B cell (primary cell): ENCODE measurements at regions not wholly inside any gene's neighbourhood (a gene's known extent, or its start where the extent isn't known, plus 50 kb on each side); places are given as distances from the start of the nearest gene placed in this dataset.

ENCODE experiments used
- ATAC-seq: fragments of 200-7000 bp; cut with Tn5 transposase; one replicate; pipeline ENCODE4 v1.10.0; 2021; ENCODE audit warnings: low read depth, mild to moderate bottlenecking, moderate number of reproducible peaks, moderate library complexity
- CTCF ChIA-PET: fragments of 350-600 bp; sonication (Branson Sonifier 250); formaldehyde crosslinking; loops from one replicate; lab custom pipeline; 2021; ENCODE audit warnings: antibody characterized with exemption, inconsistent platforms; lab: Charles Lee
- POLR2A ChIA-PET: fragments of 350-600 bp; sonication (Branson Sonifier 250); formaldehyde crosslinking; loops from one replicate; lab custom pipeline; 2021; ENCODE audit warnings: antibody characterized with exemption; lab: Charles Lee
- DNase-seq: peaks from one replicate; pipeline ENCODE4 v3.0.0; 2013
- H2AFZ ChIP-seq: 2 replicates; pipeline ENCODE4 v1.6.1; 2012; ENCODE audit warnings: mild to moderate bottlenecking, low read depth, low read length; ENCODE audit not compliant: insufficient read depth, poor library complexity, severe bottlenecking
- H3K27ac ChIP-seq, 2 donors: 1 replicate in 1 of 2; 2 replicates in 1 of 2; pipeline ENCODE4 v1.5.1; 2012 to 2013; ENCODE audit warnings: low read length in 2 of 2, mild to moderate bottlenecking in 2 of 2, moderate library complexity in 1 of 2
- H3K27me3 ChIP-seq, 4 experiments: fragments of 200-600 bp in 1 of 4; sonication (generic) in 1 of 4; replicated peaks in 1 of 4; 1 replicate in 2 of 4; 2 replicates in 2 of 4; pipeline versions ENCODE4 v1.6.1 to v1.7.0; 2013 to 2016; ENCODE audit warnings: low read length in 3 of 4, mild to moderate bottlenecking in 2 of 4, mixed read lengths in 1 of 4, moderate library complexity in 1 of 4; ENCODE audit not compliant: insufficient read depth in 4 of 4, control insufficient read depth in 3 of 4; ENCODE audit errors: control extremely low read depth in 1 of 4
- H3K36me3 ChIP-seq, 2 experiments: replicated peaks in 1 of 2; 1 replicate in 1 of 2; 2 replicates in 1 of 2; pipeline versions ENCODE4 v1.6.1 to v1.7.1; 2013; ENCODE audit warnings: low read length in 1 of 2; ENCODE audit not compliant: insufficient read depth in 2 of 2, control insufficient read depth in 1 of 2; ENCODE audit errors: control extremely low read depth in 1 of 2, extremely low read depth in 1 of 2
- H3K4me1 ChIP-seq, 2 donors: fragments of 200-600 bp in 1 of 2; sonication (generic) in 1 of 2; 1 replicate in 1 of 2; 2 replicates in 1 of 2; pipeline versions ENCODE4 v1.5.1 to v1.6.1; 2013 to 2017; ENCODE audit warnings: low read length in 2 of 2; ENCODE audit not compliant: control insufficient read depth in 2 of 2, insufficient read depth in 2 of 2
- H3K4me2 ChIP-seq: replicated peaks from 2 replicates; pipeline ENCODE3; 2012; ENCODE audit warnings: mild to moderate bottlenecking, low read depth, low read length; ENCODE audit not compliant: poor library complexity, severe bottlenecking
- H3K4me3 ChIP-seq, 5 experiments: fragments of 200-600 bp in 1 of 5; sonication (generic) in 1 of 5; 1 replicate in 3 of 5; 2 replicates in 2 of 5; pipeline versions ENCODE4 v1.5.1 to v1.7.0; 2011 to 2016; ENCODE audit warnings: low read length in 4 of 5, mild to moderate bottlenecking in 4 of 5, low read depth in 2 of 5, control low read depth in 1 of 5, moderate library complexity in 1 of 5; ENCODE audit not compliant: insufficient read depth in 1 of 5; ENCODE audit errors: control extremely low read depth in 1 of 5, extremely low read depth in 1 of 5
- H3K79me2 ChIP-seq: fragments of 200-600 bp; sonication (generic); one replicate; pipeline ENCODE4 v1.6.0; 2016; ENCODE audit warnings: low read length; ENCODE audit not compliant: control insufficient read depth, insufficient read depth
- H3K9ac ChIP-seq: fragments of 200-600 bp; sonication (generic); 2 replicates; pipeline ENCODE4 v1.6.1; 2017; ENCODE audit warnings: mild to moderate bottlenecking, low read length, moderate library complexity
- H3K9me3 ChIP-seq, 3 donors: one replicate each; pipeline versions ENCODE4 v1.6.1 to v1.7.1; 2013; ENCODE audit warnings: low read length in 2 of 3; ENCODE audit not compliant: control insufficient read depth in 2 of 3, insufficient read depth in 1 of 3; ENCODE audit errors: control extremely low read depth in 1 of 3
- H4K20me1 ChIP-seq: 2 replicates; pipeline ENCODE4 v1.6.0; 2012; ENCODE audit warnings: mild to moderate bottlenecking, low read length; ENCODE audit not compliant: insufficient read depth, control insufficient read depth, poor library complexity, severe bottlenecking
- H3K27ac Mint-ChIP-seq: one replicate; pipeline ENCODE4 v1.8.0; 2021; ENCODE audit warnings: mixed read lengths
- H3K27me3 Mint-ChIP-seq: one replicate; pipeline ENCODE4 v1.8.0; 2021; ENCODE audit warnings: mixed read lengths
- H3K4me1 Mint-ChIP-seq: one replicate; pipeline ENCODE4 v1.8.0; 2021; ENCODE audit warnings: mixed read lengths
- H3K4me3 Mint-ChIP-seq: one replicate; pipeline ENCODE4 v1.8.0; 2021; ENCODE audit warnings: mixed read lengths
- H3K9me3 Mint-ChIP-seq: one replicate; pipeline ENCODE4 v1.8.0; 2022; ENCODE audit warnings: mixed read lengths; ENCODE audit not compliant: insufficient read depth
- EZH2 ChIP-seq: IDR thresholded peaks from 2 replicates; pipeline ENCODE4 v1.6.1; 2012; ENCODE audit warnings: borderline replicate concordance, low read depth, mild to moderate bottlenecking, moderate library complexity, low read length; ENCODE audit not compliant: insufficient read depth, poor library complexity, severe bottlenecking
- WGBS: methylation state at CpG from one replicate; pipeline ENCODE4 v1.1.5; 2013; ENCODE audit warnings: missing lambda C conversion rate; ENCODE audit not compliant: insufficient coverage; 5-methylcytosine and 5-hydroxymethylcytosine counted together
- intact Hi-C: fragments of 100-400 bp; cut with micrococcal nuclease; formaldehyde crosslinking; loops from one replicate; pipeline ENCODE4 v1.10.0; 2022
- TF ChIP-seq, protein P1 (sequence below): fragments of 200-600 bp; IDR thresholded peaks from one replicate; pipeline ENCODE4 v1.8.0; 2022; ENCODE audit warnings: antibody characterized with exemption, mild to moderate bottlenecking

DNA sequence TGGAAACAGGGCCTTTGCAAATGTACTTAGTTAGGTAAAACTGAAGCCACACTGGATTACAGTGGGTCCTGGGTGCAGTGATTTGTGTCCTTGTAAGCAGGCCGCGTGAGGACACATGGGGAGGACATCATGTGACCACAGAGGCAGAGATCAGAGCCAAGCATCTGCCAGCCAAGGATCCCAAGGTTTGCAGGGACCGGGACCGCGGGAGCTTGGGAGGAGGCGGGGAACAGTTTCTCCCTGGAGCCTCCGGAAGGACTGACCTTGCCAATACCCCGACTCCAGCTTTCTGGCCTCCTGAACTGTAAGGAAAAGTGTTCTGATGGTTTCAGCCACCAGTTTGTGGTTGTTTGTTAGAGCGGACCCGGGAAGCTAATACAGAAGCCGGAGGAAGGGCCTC, 500.9 kb downstream of the PREX1 start:
- no peaks in the 10 kb centered on the region for H4K20me1 ChIP-seq
- Mint-ChIP-seq H3K4me1 (no peaks in the 10 kb centered on the region), H3K27ac (no peak overlapping the region), H3K9me3 (no peaks in the 10 kb centered on the region), H3K4me3 (no peak overlapping the region), H3K27me3 (peaks cover 23% of the 10 kb centered on the region)
- no peak overlapping the region for H3K4me3 ChIP-seq
- no peaks in the 10 kb centered on the region for H3K4me1 ChIP-seq
- ATAC-seq (no peak), DNase-seq (no peak)
- H3K4me2 ChIP-seq, result no peak overlapping the region
- 88% methylated on average over 11 of the region's 11 CpGs for WGBS
- H3K27me3 ChIP-seq, result peaks cover 0 to 11% (median 0%) of the 10 kb centered on the region in 4 experiments
- CTCF ChIA-PET, result no interaction called here
- TF ChIP-seq EZH2, result no peak
- TF ChIP-seq, protein P1, sequence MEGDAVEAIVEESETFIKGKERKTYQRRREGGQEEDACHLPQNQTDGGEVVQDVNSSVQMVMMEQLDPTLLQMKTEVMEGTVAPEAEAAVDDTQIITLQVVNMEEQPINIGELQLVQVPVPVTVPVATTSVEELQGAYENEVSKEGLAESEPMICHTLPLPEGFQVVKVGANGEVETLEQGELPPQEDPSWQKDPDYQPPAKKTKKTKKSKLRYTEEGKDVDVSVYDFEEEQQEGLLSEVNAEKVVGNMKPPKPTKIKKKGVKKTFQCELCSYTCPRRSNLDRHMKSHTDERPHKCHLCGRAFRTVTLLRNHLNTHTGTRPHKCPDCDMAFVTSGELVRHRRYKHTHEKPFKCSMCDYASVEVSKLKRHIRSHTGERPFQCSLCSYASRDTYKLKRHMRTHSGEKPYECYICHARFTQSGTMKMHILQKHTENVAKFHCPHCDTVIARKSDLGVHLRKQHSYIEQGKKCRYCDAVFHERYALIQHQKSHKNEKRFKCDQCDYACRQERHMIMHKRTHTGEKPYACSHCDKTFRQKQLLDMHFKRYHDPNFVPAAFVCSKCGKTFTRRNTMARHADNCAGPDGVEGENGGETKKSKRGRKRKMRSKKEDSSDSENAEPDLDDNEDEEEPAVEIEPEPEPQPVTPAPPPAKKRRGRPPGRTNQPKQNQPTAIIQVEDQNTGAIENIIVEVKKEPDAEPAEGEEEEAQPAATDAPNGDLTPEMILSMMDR, result no peak
- H3K9me3 ChIP-seq, result no peaks in the 10 kb centered on the region
- POLR2A ChIA-PET, result no interaction called here
- no peak overlapping the region for H2AFZ ChIP-seq
- no peaks in the 10 kb centered on the region for H3K79me2 ChIP-seq
- intact Hi-C loops, result no loop called here
- no peaks in the 10 kb centered on the region for H3K36me3 ChIP-seq
- H3K9ac ChIP-seq, result no peak overlapping the region
- no peak overlapping the region for H3K27ac ChIP-seq

DNA sequence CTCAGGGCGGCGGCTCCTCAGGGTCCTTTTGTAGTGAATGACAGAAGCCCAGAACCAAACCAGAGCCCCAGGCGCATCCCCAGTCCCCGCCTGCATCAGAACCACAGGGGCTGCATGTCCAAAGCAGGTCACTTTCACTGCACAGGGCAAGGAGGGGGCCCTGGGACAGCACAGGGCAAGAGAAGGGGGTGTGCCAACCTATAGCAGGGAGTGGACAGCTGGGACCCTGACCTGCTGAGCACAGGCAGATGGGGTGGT, 501.4 kb downstream of the PREX1 start:
- Histone ChIP-seq H4K20me1 (no peaks in the 10 kb centered on the region), H3K27me3 (peaks cover 0 to 8% (median 0%) of the 10 kb centered on the region in 4 experiments), H3K9ac (no peak overlapping the region), H3K9me3 (no peaks in the 10 kb centered on the region), H3K4me2 (no peak overlapping the region), H2AFZ (no peak overlapping the region), H3K4me3 (no peak overlapping the region), H3K79me2 (no peaks in the 10 kb centered on the region), H3K27ac (no peak overlapping the region), H3K4me1 (no peaks in the 10 kb centered on the region), H3K36me3 (no peaks in the 10 kb centered on the region)
- WGBS, result 91% methylated on average over 4 of the region's 4 CpGs
- CTCF ChIA-PET, result no interaction called here
- DNase-seq, result no peak
- H3K4me1 Mint-ChIP-seq, result no peaks in the 10 kb centered on the region
- POLR2A ChIA-PET, result no interaction called here
- intact Hi-C loops, result no loop called here
- no peak overlapping the region for H3K27ac Mint-ChIP-seq
- no peaks in the 10 kb centered on the region for H3K9me3 Mint-ChIP-seq
- TF ChIP-seq, protein P1, result no peak
- TF ChIP-seq EZH2, result no peak
- no peak for ATAC-seq
- H3K4me3 Mint-ChIP-seq, result no peak overlapping the region
- peaks cover 19% of the 10 kb centered on the region for H3K27me3 Mint-ChIP-seq
